Panc1 (cell line): ENCODE measurements at regions not wholly inside any gene's neighbourhood (a gene's known extent, or its start where the extent isn't known, plus 50 kb on each side); places are given as distances from the start of the nearest gene placed in this dataset.

Experiments
- ATAC-seq: fragments of 200-7000 bp; cut with Tn5 transposase; 2 replicates; pipeline ENCODE4 v1.9.1; 2020; ENCODE audit warnings: mild to moderate bottlenecking, moderate library complexity
- BruUV-seq: library from RNA; stranded (reverse); fragments of 400-500 nt; replicated peaks from 2 replicates; lab custom pipeline; 2021; lab: Mats Ljungman, UMichigan
- CTCF ChIA-PET: fragments of 300-600 bp; sonication (Branson Sonifier 250); formaldehyde crosslinking; loops from one replicate; lab custom pipeline; 2022; ENCODE audit warnings: antibody characterized with exemption; lab: Charles Lee
- POLR2A ChIA-PET: fragments of 300-600 bp; sonication (Branson Sonifier 250); formaldehyde crosslinking; loops from one replicate; lab custom pipeline; 2022; ENCODE audit warnings: antibody characterized with exemption; lab: Charles Lee
- DNase-seq: peaks from one replicate; pipeline ENCODE4 v3.0.0-alpha.2; 2010; ENCODE audit warnings: low read depth, low spot score
- H3K27ac ChIP-seq: 2 replicates; pipeline ENCODE4 v1.5.1; 2011; ENCODE audit warnings: mild to moderate bottlenecking, low read length, inconsistent platforms
- H3K27me3 ChIP-seq: fragments of 200-500 bp; sonication (Bioruptor generic); 2 replicates; pipeline ENCODE4 v1.6.0; 2014; ENCODE audit warnings: low read length, inconsistent platforms; ENCODE audit not compliant: control insufficient read depth, insufficient read depth
- H3K36me3 ChIP-seq: fragments of 200-500 bp; sonication (Bioruptor generic); 2 replicates; pipeline ENCODE4 v1.5.1; 2014; ENCODE audit warnings: inconsistent platforms, mild to moderate bottlenecking, low read length, moderate library complexity; ENCODE audit not compliant: control insufficient read depth, insufficient read depth
- H3K4me1 ChIP-seq: 2 replicates; pipeline ENCODE4 v1.5.1; 2011; ENCODE audit warnings: inconsistent platforms, mild to moderate bottlenecking, low read length, moderate library complexity; ENCODE audit not compliant: control insufficient read depth, insufficient read depth
- H3K4me3 ChIP-seq, 2 experiments: 2 replicates each; pipeline ENCODE4 v1.5.1; 2011 to 2012; ENCODE audit warnings: low read depth in 2 of 2, low read length in 2 of 2, mild to moderate bottlenecking in 2 of 2, inconsistent platforms in 1 of 2, moderate library complexity in 1 of 2
- H3K9me3 ChIP-seq: fragments of 200-500 bp; sonication (Bioruptor generic); 2 replicates; pipeline ENCODE4 v1.5.1; 2014; ENCODE audit warnings: low read depth, mild to moderate bottlenecking, inconsistent platforms, low read length, moderate library complexity; ENCODE audit not compliant: control insufficient read depth, insufficient read depth
- CTCF ChIP-seq: fragments of 450-650 bp; IDR thresholded peaks from 2 replicates; pipeline ENCODE4 v1.5.1; 2017; ENCODE audit warnings: mild to moderate bottlenecking
- POLR2AphosphoS5 ChIP-seq: IDR thresholded peaks from 2 replicates; pipeline ENCODE4 v1.6.1; 2012; ENCODE audit warnings: mild to moderate bottlenecking, low read depth, low read length, moderate library complexity
- SIN3A ChIP-seq: IDR thresholded peaks from 2 replicates; pipeline ENCODE4 v1.6.1; 2012; ENCODE audit warnings: low read depth, mild to moderate bottlenecking, low read length, moderate library complexity, borderline replicate concordance; ENCODE audit not compliant: insufficient read depth
- TCF7L2 ChIP-seq: IDR thresholded peaks from 2 replicates; pipeline ENCODE4 v1.6.1; 2011; ENCODE audit warnings: mild to moderate bottlenecking, low read depth, low read length, inconsistent platforms
- in situ Hi-C: cut with HindIII; loops from 2 replicates; pipeline ENCODE4 v1.10.0; 2016; ENCODE audit warnings: low sequenced_read_pairs, low pct_unique_long_range_greater_than_20kb
- intact Hi-C: fragments of 100-400 bp; cut with micrococcal nuclease; formaldehyde crosslinking; loops from one replicate; pipeline ENCODE4 v1.10.0; 2022; ENCODE audit not compliant: unreplicated experiment
- TF ChIP-seq, protein P1 (sequence below), 2 experiments: IDR thresholded peaks; 2 replicates each; pipeline ENCODE4 v1.6.1; 2011 to 2012; ENCODE audit warnings: low read depth in 2 of 2, control low read depth in 1 of 2, low read length in 1 of 2, mild to moderate bottlenecking in 1 of 2, moderate library complexity in 1 of 2; ENCODE audit not compliant: insufficient read depth in 1 of 2

- BruUV-seq = no TSS peak
- peaks cover 4% of the 10 kb centered on the region; the same call in 1 of the 2 replicates for H3K9me3 ChIP-seq
- no peaks in the 10 kb centered on the region for H3K27me3 ChIP-seq
- TF ChIP-seq TCF7L2 = no peak
- TF ChIP-seq, protein P1, sequence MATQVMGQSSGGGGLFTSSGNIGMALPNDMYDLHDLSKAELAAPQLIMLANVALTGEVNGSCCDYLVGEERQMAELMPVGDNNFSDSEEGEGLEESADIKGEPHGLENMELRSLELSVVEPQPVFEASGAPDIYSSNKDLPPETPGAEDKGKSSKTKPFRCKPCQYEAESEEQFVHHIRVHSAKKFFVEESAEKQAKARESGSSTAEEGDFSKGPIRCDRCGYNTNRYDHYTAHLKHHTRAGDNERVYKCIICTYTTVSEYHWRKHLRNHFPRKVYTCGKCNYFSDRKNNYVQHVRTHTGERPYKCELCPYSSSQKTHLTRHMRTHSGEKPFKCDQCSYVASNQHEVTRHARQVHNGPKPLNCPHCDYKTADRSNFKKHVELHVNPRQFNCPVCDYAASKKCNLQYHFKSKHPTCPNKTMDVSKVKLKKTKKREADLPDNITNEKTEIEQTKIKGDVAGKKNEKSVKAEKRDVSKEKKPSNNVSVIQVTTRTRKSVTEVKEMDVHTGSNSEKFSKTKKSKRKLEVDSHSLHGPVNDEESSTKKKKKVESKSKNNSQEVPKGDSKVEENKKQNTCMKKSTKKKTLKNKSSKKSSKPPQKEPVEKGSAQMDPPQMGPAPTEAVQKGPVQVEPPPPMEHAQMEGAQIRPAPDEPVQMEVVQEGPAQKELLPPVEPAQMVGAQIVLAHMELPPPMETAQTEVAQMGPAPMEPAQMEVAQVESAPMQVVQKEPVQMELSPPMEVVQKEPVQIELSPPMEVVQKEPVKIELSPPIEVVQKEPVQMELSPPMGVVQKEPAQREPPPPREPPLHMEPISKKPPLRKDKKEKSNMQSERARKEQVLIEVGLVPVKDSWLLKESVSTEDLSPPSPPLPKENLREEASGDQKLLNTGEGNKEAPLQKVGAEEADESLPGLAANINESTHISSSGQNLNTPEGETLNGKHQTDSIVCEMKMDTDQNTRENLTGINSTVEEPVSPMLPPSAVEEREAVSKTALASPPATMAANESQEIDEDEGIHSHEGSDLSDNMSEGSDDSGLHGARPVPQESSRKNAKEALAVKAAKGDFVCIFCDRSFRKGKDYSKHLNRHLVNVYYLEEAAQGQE (IDR thresholded peaks at IDR 0.05; ENCODE audit: insufficient read depth in 1 of 2, low read depth in 2 of 2, low read length in 1 of 2) = no peak
- no peak for TF ChIP-seq CTCF
- no peak for TF ChIP-seq SIN3A
- no peak for TF ChIP-seq POLR2AphosphoS5
- no peak overlapping the region for H3K27ac ChIP-seq
- ChIA-PET CTCF (no interaction called here), POLR2A (no interaction called here)
- H3K36me3 ChIP-seq = no peaks in the 10 kb centered on the region
- DNase-seq (no peak), ATAC-seq (no peak)
- intact Hi-C loops = no loop called here
- in situ Hi-C loops = no loop called here
- no peaks in the 10 kb centered on the region for H3K4me1 ChIP-seq
- H3K4me3 ChIP-seq = no peak overlapping the region
Measured at GRCh38 chr10:36195364-36195763, 553.3 kb upstream of the FZD8 start.

DNA sequence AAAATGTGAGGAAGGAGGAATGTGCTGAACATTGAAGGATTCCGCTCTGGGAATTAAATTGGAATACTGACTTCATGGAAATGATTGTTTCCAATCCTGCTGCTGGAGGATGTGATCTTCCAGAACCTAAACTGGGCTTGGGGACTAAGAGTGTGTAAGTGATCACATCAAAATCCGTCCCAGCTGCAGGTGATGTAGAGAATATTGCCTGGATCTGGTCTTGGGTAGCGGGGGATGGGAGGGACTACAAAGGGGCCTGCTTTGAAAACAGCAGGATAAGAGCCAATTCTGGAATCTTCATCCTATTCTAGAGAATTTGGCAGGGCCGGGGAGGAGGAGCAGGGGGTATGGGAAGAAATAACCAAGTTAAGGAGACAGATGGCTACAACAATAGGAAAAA, 552.2 kb upstream of the FZD8 start:
- POLR2A ChIA-PET = no interaction called here
- Histone ChIP-seq H3K4me3 (no peak overlapping the region), H3K9me3 (peaks cover 4% of the 10 kb centered on the region; the same call in 1 of the 2 replicates), H3K27me3 (no peaks in the 10 kb centered on the region), H3K27ac (no peak overlapping the region), H3K36me3 (no peaks in the 10 kb centered on the region), H3K4me1 (no peaks in the 10 kb centered on the region)
- ATAC-seq = no peak
- intact Hi-C loops (no loop called here), in situ Hi-C loops (no loop called here)
- CTCF ChIA-PET = no interaction called here
- no TSS peak for BruUV-seq
- no peak for DNase-seq
- TF ChIP-seq CTCF = no peak
- no peak for TF ChIP-seq TCF7L2
- TF ChIP-seq, protein P1 (IDR thresholded peaks at IDR 0.05; ENCODE audit: insufficient read depth in 1 of 2, low read depth in 2 of 2, low read length in 1 of 2) = no peak
- TF ChIP-seq SIN3A = no peak
- TF ChIP-seq POLR2AphosphoS5 = no peak
